Esophagus muscularis mucosa (tissue), 3 donors: ENCODE measurements at regions not wholly inside any gene's neighbourhood (a gene's known extent, or its start where the extent isn't known, plus 50 kb on each side); places are given as distances from the start of the nearest gene placed in this dataset.

Experiments used
- CTCF ChIP-seq, 3 experiments: fragments of 200-600 bp in 2 of 3; fragments of 450-650 bp in 1 of 3; sonication (generic) in 2 of 3; IDR thresholded peaks; one replicate each; pipeline ENCODE4 v1.5.1; 2017 to 2019; ENCODE audit warnings: antibody characterized with exemption in 3 of 3, mild to moderate bottlenecking in 2 of 3, moderate library complexity in 1 of 3
- POLR2AphosphoS5 ChIP-seq, 2 donors: sonication (generic); formaldehyde crosslinking; IDR thresholded peaks; one replicate each; pipeline ENCODE4 v1.6.1; 2017; ENCODE audit warnings: antibody characterized with exemption in 2 of 2

GRCh38 chr2:18706001-18706400 lies 116.6 kb upstream of the NT5C1B start:
- no peak for TF ChIP-seq CTCF (IDR thresholded peaks at IDR 0.05)
- no peak for TF ChIP-seq POLR2AphosphoS5 (IDR thresholded peaks at IDR 0.05)
